Fibroblast of pulmonary artery (primary cell): ENCODE measurements at regions not wholly inside any gene's neighbourhood (a gene's known extent, or its start where the extent isn't known, plus 50 kb on each side); places are given as distances from the start of the nearest gene placed in this dataset.
"Not testable (repeated sequence)": the region's sequence is repeated elsewhere in the genome, so short reads cannot be mapped to it uniquely, and the experiment has no call there.

Source experiments
- DNase-seq: peaks from one replicate; pipeline ENCODE4 v3.0.0-alpha.2; 2010; ENCODE audit warnings: low read depth
- H3K4me3 ChIP-seq: replicated peaks from 2 replicates; pipeline ENCODE4 v1.5.1; 2011; ENCODE audit warnings: low read depth, mild to moderate bottlenecking, control low read depth, low read length, moderate library complexity
- CTCF ChIP-seq: IDR thresholded peaks from 2 replicates; pipeline ENCODE4 v1.5.1; 2011; ENCODE audit warnings: mild to moderate bottlenecking, control low read depth, low read length, inconsistent platforms; ENCODE audit errors: missing control alignments

GRCh38 chr18:8908792-8909510 lies 193.5 kb upstream of the NDUFV2 start:
- TF ChIP-seq CTCF = no peak
- no peak overlapping the region for H3K4me3 ChIP-seq
- DNase-seq = no peak

DNA sequence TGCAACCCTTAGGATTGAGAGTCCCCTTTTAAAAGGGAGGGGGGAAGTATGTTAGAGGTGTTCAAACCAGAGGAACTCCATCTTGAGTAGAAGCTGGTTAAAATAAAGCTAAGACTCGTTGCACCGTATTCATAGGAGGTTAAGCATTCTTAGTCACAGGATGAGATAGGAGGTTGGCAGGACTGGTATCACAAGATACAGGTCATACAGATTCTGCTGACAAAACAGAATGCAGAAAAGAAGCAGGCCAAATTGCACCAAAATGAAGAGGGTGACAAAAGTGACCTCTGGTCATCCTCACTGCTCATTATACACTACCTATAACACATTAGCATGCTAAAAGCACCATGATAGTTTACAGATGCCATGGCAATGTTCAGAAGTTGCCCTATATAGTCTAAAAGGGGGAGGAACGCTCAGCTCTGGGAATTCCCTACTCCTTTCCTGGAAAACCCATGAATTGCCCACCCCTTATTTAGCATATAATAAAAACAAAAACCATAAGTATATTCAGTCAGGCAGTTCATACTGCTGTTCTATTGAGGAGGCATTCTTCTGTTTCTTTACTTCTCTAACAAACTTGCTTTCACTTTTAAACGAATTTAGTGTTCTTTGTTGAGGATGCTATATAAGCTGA lies 192.2 kb upstream of the NDUFV2 start:
- H3K4me3 ChIP-seq = no peak overlapping the region
- no peak for DNase-seq
- no peak for TF ChIP-seq CTCF

DNA sequence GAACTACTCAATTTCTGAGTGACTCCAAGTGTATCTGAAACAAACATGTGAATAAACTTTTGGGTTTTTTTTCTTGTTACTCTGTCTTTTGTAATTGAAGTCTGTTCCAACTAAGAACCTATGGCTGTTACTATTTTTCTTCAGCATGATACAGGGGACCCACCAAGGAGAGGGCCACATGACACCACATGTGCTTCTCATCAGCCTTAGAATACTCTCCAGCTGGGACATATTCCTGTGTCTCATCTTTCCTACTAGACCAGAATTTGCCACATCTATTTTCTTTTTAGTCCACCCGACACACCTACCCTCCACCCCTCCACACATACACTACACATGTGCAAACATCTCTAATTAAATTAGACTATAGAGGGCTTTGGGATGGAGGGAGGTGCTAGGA lies 191.7 kb upstream of the NDUFV2 start:
- DNase-seq = no peak
- H3K4me3 ChIP-seq = no peak overlapping the region
- TF ChIP-seq CTCF = no peak

DNA sequence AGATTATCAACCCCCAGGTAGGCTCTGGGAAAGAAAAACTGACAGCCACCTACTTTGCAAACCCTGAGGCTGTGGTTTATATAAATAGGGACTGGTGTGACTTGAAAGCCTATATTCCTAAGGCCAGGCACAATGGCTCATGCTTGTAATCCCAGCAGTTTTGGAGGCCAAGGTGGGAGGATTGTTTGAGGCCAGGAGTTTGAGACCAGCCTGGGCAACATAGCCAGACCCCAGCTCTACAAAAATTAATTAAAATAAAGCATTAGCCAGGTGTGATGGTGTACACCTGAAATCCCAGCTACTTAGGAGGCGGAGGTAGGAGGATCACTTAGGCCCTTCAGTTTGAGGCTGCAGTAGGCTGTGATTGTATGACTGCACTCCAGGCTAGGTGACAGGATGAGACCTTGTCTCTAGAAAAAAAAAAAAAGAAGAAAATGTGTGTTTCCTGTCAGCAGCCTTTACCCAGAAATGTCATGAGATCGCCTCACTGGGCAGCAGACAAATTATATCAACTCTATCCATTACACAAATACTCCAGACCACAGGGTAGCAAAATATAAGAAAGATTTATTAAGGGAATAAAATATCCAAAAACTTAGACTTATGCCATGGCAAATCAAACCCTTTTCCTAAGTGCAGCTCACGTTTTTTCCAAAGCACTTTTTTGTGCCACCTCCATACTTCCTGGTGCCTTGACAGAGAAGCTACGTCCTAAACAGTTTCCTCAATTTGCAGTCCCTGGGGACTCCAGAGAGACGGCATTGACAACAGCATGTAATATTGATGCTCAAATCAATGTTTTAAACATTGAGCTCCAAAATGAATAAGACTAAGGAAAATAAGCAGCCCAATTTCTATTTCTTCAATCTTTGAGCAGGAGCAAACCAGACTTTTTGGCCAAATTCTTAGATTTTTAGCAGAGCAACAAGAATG lies 190.8 kb upstream of the NDUFV2 start:
- no peak for TF ChIP-seq CTCF
- H3K4me3 ChIP-seq = no peak overlapping the region
- no peak for DNase-seq

DNA sequence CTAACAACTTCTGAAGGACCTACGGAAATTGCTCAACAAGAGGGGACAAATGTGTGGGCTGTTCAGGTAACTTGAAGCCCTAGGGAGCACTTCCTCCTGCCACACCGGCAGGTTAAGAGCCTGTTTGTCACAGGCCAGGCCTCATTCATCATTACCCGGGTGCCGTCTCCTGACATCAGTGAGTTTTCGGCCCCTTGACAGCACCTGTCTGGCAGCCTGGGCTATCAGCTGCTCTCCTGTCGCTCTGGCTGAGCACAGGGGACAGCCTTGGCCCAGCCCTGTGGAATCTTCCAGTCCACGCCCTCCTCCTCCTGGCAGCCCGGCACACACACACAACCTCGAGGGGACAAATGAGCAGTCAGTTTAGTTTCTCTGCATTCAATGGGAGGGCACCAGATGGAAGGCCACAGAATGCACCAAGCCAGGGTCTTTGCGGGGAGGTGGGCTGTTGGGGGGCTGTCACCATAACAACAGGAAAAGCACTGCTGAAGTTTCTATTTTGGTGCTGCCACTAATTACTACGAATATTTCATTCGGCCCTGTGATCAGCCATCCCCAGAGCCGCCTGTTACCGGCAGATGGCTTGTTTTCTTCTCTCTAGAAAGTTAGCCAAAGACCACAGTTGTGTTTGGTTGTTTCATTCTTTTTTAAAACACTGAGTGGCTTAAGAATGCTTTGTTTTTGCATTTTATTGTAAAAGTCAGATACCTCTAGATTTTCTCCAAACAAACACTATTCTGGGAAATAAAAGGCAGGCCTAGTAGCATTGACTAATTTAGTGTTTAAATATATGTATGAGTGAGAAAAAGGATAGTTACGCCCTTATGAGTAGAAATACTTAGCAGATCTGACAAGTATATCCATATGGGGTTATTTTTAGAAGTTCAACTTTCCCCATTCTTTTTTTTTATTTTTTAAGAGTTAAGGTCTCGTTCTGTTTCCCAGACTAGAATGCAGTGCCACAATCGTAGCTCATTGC lies 189.9 kb upstream of the NDUFV2 start:
- DNase-seq = no peak
- no peak for TF ChIP-seq CTCF
- H3K4me3 ChIP-seq = no peak overlapping the region

- H3K4me3 ChIP-seq, DNase-seq: not testable (repeated sequence)
Measured at GRCh38 chr18:8913606-8914403, 188.7 kb upstream of the NDUFV2 start.

DNA sequence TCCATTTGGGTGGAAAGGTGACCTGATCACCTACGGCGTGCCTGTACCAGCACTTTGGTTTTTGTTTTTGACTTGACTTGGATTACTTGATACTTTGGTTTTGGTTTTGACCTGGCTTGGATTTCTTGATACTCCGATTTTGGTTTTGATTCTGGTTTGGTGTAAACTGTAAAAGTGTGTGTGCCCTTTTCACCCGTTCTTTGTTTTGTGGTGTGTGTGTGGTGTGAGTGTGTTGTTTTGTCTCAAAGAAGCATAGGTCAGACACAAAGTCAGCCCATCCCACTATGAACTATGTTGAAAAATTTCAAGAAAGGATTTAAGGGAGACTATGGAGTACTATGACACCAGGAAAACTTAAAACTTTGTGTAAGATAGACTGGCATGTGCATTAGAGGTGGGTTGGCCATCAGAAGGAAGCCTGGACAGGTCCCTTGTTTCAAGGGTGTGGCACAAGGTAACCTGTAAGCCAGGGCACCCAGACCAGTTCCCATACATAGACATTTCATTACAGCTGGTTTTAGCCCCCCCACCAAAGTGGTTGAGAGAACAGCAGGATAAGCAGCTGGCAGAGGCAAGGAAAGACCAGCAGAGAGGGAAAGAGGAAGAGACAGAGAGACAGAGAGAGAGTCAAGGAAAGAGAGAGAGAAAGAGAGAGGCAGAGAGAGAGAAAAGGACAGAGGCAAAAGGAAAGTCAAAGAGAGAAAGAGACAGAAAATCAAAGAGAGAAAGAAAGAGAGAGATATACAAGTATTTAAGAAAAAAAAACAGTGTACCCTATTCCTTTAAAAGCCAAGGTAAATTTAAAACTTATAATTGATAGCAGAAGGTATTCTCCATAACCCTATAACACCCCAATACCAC lies 187.9 kb upstream of the NDUFV2 start:
- H3K4me3 ChIP-seq, DNase-seq: not testable (repeated sequence)
